SW480 (cell line): ENCODE measurements at regions not wholly inside any gene's neighbourhood (a gene's known extent, or its start where the extent isn't known, plus 50 kb on each side); places are given as distances from the start of the nearest gene placed in this dataset.

Experiments used
- DNase-seq: peaks from one replicate; pipeline ENCODE4 v3.0.0-alpha.2; 2016; ENCODE audit warnings: low spot score

- DNase-seq: no peak
These were observed 914.2 kb downstream of the SQOR start for GRCh38 chr15:46548989-46549388.

- no peak for DNase-seq
These were observed 917.5 kb downstream of the SQOR start for GRCh38 chr15:46552316-46552715.

GRCh38 chr15:46555547-46555946 is 920.7 kb downstream of the SQOR start:
- no peak for DNase-seq

- DNase-seq: no peak
These were observed 921.2 kb downstream of the SQOR start for GRCh38 chr15:46556010-46556409.

GRCh38 chr15:46556559-46557379 is 921.9 kb downstream of the SQOR start:
- no peak for DNase-seq

GRCh38 chr15:46567968-46568367 is 933.1 kb downstream of the SQOR start:
- no peak for DNase-seq

- DNase-seq: no peak
These were observed 935.0 kb downstream of the SQOR start for GRCh38 chr15:46569781-46570180.

- peak; percentile 0 for DNase-seq
These were observed 942.0 kb downstream of the SQOR start for GRCh38 chr15:46576646-46577395.

- DNase-seq: no peak
These were observed 942.9 kb downstream of the SQOR start for GRCh38 chr15:46577767-46578166.

- no peak for DNase-seq
These were observed 945.7 kb downstream of the SQOR start for GRCh38 chr15:46580487-46580886.

- DNase-seq: no peak
These were observed 946.1 kb downstream of the SQOR start for GRCh38 chr15:46580924-46581323.

GRCh38 chr15:46589088-46589487 is 954.3 kb downstream of the SQOR start:
- no peak for DNase-seq

GRCh38 chr15:46591462-46591861 is 956.6 kb downstream of the SQOR start:
- no peak for DNase-seq

- DNase-seq: no peak
These were observed 960.2 kb downstream of the SQOR start for GRCh38 chr15:46595016-46595415.

GRCh38 chr15:46607077-46607476 is 972.2 kb downstream of the SQOR start:
- DNase-seq: no peak

- no peak for DNase-seq
These were observed 981.2 kb downstream of the SQOR start for GRCh38 chr15:46616033-46616432.

- no peak for DNase-seq
These were observed 982.7 kb downstream of the SQOR start for GRCh38 chr15:46617507-46617906.

- DNase-seq: peak; percentile 0
These were observed 984.2 kb downstream of the SQOR start for GRCh38 chr15:46618984-46619383.

GRCh38 chr15:46620392-46621013 is 985.7 kb downstream of the SQOR start:
- no peak for DNase-seq

GRCh38 chr15:46622851-46623250 is 988.0 kb downstream of the SQOR start:
- no peak for DNase-seq

- peak; percentile 1 for DNase-seq
These were observed 1001.4 kb downstream of the SQOR start for GRCh38 chr15:46636206-46636605.

GRCh38 chr15:46644501-46645481 is 1010.0 kb downstream of the SQOR start:
- peak; percentile 1 for DNase-seq
